ENCODE measurements at regions not wholly inside any gene's neighbourhood (a gene's known extent, or its start where the extent isn't known, plus 50 kb on each side); places are given as distances from the start of the nearest gene placed in this dataset.

GRCh38 chr9:7510199-7510598 is 289.4 kb downstream of the DMAC1 start:
- ChIA-PET CTCF (no interaction called here), POLR2A (ENCODE audit: unreplicated experiment) (no interaction called here)
- intact Hi-C loops (cut with micrococcal nuclease; ENCODE audit: unreplicated experiment) = no loop called here

GRCh38 chr9:7509576-7510145 is 289.9 kb downstream of the DMAC1 start:
- Histone ChIP-seq H3K4me1 (replicated peaks; ENCODE audit: insufficient read depth) (no peaks in the 10 kb centered on the region), H3K79me2 (ENCODE audit: low read depth) (no peaks in the 10 kb centered on the region), H3K9me3 (ENCODE audit: insufficient read depth, low read depth) (no peaks in the 10 kb centered on the region), H3K27me3 (ENCODE audit: insufficient read depth, low read depth) (no peaks in the 10 kb centered on the region), H2AFZ (no peak overlapping the region), H3K9me2 (ENCODE audit: insufficient read depth) (no peaks in the 10 kb centered on the region), H3K4me2 (no peak overlapping the region), H3F3A (ENCODE audit: insufficient read depth, low read depth) (no peaks in the 10 kb centered on the region), H4K20me1 (ENCODE audit: insufficient read depth) (no peaks in the 10 kb centered on the region), H3K27ac (no peak overlapping the region), H3K4me3 (no peak overlapping the region), H3K36me3 (ENCODE audit: low read depth) (no peaks in the 10 kb centered on the region)
- POLR2A ChIA-PET (ENCODE audit: unreplicated experiment) = no interaction called here
- no peak for TF ChIP-seq EZH2 (IDR thresholded peaks at IDR 0.05; ENCODE audit: low read depth)
- no peak for TF ChIP-seq CTCF (conservative IDR thresholded peaks at IDR 0.05)
- no peak for DNase-seq
- CTCF ChIA-PET = no interaction called here
- intact Hi-C loops (cut with micrococcal nuclease; ENCODE audit: unreplicated experiment) = no loop called here
- BruUV-seq (replicated peaks) = no TSS peak

More at GRCh38 chr9:7510199-7510598, 289.4 kb downstream of the DMAC1 start:
- Histone ChIP-seq H3K79me2 (ENCODE audit: low read depth) (no peaks in the 10 kb centered on the region), H3K27me3 (ENCODE audit: insufficient read depth, low read depth) (no peaks in the 10 kb centered on the region), H3K4me1 (replicated peaks; ENCODE audit: insufficient read depth) (no peaks in the 10 kb centered on the region), H3K9me2 (ENCODE audit: insufficient read depth) (no peaks in the 10 kb centered on the region), H4K20me1 (ENCODE audit: insufficient read depth) (no peaks in the 10 kb centered on the region), H3K4me3 (no peak overlapping the region), H3K27ac (no peak overlapping the region), H2AFZ (no peak overlapping the region), H3K36me3 (ENCODE audit: low read depth) (no peaks in the 10 kb centered on the region), H3F3A (ENCODE audit: insufficient read depth, low read depth) (no peaks in the 10 kb centered on the region), H3K4me2 (no peak overlapping the region), H3K9me3 (ENCODE audit: insufficient read depth, low read depth) (no peaks in the 10 kb centered on the region)
- BruUV-seq (replicated peaks) = no TSS peak
- DNase-seq = no peak
- TF ChIP-seq EZH2 (IDR thresholded peaks at IDR 0.05; ENCODE audit: low read depth) = no peak
- no peak for TF ChIP-seq CTCF (conservative IDR thresholded peaks at IDR 0.05)

GRCh38 chr9:7508516-7508915 is 291.1 kb downstream of the DMAC1 start:
- Histone ChIP-seq H3K4me2 (no peak overlapping the region), H4K20me1 (ENCODE audit: insufficient read depth) (no peaks in the 10 kb centered on the region), H3K27me3 (ENCODE audit: insufficient read depth, low read depth) (no peaks in the 10 kb centered on the region), H3K27ac (no peak overlapping the region), H3F3A (ENCODE audit: insufficient read depth, low read depth) (no peaks in the 10 kb centered on the region), H3K79me2 (ENCODE audit: low read depth) (no peaks in the 10 kb centered on the region), H3K4me3 (no peak overlapping the region), H2AFZ (no peak overlapping the region), H3K36me3 (ENCODE audit: low read depth) (no peaks in the 10 kb centered on the region), H3K9me2 (ENCODE audit: insufficient read depth) (no peaks in the 10 kb centered on the region), H3K4me1 (replicated peaks; ENCODE audit: insufficient read depth) (no peaks in the 10 kb centered on the region), H3K9me3 (ENCODE audit: insufficient read depth, low read depth) (no peaks in the 10 kb centered on the region)
- ChIA-PET POLR2A (ENCODE audit: unreplicated experiment) (no interaction called here), CTCF (no interaction called here)
- TF ChIP-seq EZH2 (IDR thresholded peaks at IDR 0.05; ENCODE audit: low read depth) (no peak), CTCF (conservative IDR thresholded peaks at IDR 0.05) (no peak)
- no TSS peak for BruUV-seq (replicated peaks)
- intact Hi-C loops (cut with micrococcal nuclease; ENCODE audit: unreplicated experiment) = no loop called here
- DNase-seq = no peak
